ENCODE measurements at regions not wholly inside any gene's neighbourhood (a gene's known extent, or its start where the extent isn't known, plus 50 kb on each side); places are given as distances from the start of the nearest gene placed in this dataset.
A peak's percentile ranks its signal among the peaks of the same experiment; 100 is the strongest.

DNA sequence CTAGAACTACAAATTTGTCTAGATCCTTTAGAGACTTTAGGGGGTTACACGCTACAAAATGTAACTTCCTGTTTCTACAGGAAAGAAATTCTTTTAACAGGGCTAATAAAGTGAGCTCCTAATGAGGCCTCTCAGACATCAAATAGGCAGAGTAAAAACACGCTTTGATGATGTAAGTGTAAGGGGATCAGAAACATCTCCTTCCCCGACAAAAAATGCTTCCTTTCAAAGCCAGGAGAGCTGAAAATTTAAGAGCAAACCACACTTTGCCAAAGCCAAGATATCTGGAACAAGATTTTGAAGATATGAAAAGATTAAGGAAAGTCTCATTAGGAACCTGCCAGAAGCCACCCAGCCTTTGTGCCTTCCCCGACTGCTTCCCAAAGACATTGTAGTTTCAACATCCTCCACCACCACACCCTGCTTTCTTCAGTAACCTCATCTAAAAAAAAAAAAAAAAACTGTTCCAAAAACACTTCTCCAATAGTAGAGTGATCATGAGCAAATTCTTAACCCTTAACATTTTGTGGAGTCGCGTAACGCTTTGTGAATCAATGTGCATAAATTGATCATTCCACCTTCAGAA is 505.0 kb upstream of the THBS1 start:
- Mint-ChIP-seq H3K4me3 (no peak overlapping the region), H3K9me3 (no peaks in the 10 kb centered on the region), H3K27me3 (peaks cover 12 to 15% (median 15%) of the 10 kb centered on the region in 5 donors), H3K36me3 (no peaks in the 10 kb centered on the region), H3K4me1 (no peaks in the 10 kb centered on the region), H3K27ac (no peak overlapping the region)
- Histone ChIP-seq H3K9me3 (ENCODE audit: control insufficient read depth in 2 of 3, low read length in 3 of 3) (no peaks in the 10 kb centered on the region), H3K27me3 (ENCODE audit: control insufficient read depth in 2 of 2, insufficient read depth in 2 of 2, low read length in 2 of 2) (no peaks in the 10 kb centered on the region), H3K4me3 (ENCODE audit: low read length) (no peak overlapping the region), H3K27ac (ENCODE audit: low read depth, low read length) (no peak overlapping the region), H3K36me3 (ENCODE audit: control insufficient read depth in 2 of 3, insufficient read depth in 3 of 3, low read length in 3 of 3) (no peaks in the 10 kb centered on the region), H3K4me1 (ENCODE audit: control insufficient read depth in 2 of 2, insufficient read depth in 2 of 2, low read length in 2 of 2) (no peaks in the 10 kb centered on the region)
- POLR2A ChIA-PET = no interaction called here
- intact Hi-C loops (cut with micrococcal nuclease) = no loop called here
- CTCF ChIA-PET = no interaction called here
- no peak for DNase-seq
- no peak for ATAC-seq

DNA sequence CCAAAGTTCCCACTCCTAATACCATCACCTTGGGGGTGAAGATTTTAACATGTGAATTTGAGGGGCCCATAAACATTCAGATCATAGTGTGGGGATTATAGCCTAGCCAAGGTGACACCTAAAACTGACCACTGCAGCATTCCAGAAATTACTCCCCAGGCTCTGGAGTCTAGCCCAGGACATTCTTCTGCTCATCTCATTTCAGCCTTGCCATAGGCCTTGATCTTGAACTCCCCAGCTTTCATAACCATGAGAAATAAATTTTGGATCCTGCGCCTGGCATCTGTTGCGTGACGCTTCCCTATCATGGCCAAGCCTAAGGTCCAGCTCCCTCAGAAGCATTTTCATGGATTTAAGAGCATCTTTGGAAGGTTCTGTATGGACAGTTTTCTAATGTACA is 502.9 kb upstream of the THBS1 start:
- Mint-ChIP-seq H3K9me3 (no peaks in the 10 kb centered on the region), H3K27me3 (peaks cover 15 to 18% (median 15%) of the 10 kb centered on the region in 5 donors), H3K36me3 (no peaks in the 10 kb centered on the region), H3K27ac (no peak overlapping the region), H3K4me3 (no peak overlapping the region), H3K4me1 (no peaks in the 10 kb centered on the region)
- Histone ChIP-seq H3K9me3 (ENCODE audit: control insufficient read depth in 2 of 3, low read length in 3 of 3) (no peaks in the 10 kb centered on the region), H3K36me3 (ENCODE audit: control insufficient read depth in 2 of 3, insufficient read depth in 3 of 3, low read length in 3 of 3) (no peaks in the 10 kb centered on the region), H3K4me1 (ENCODE audit: control insufficient read depth in 2 of 2, insufficient read depth in 2 of 2, low read length in 2 of 2) (no peaks in the 10 kb centered on the region), H3K27me3 (ENCODE audit: control insufficient read depth in 2 of 2, insufficient read depth in 2 of 2, low read length in 2 of 2) (no peaks in the 10 kb centered on the region), H3K27ac (ENCODE audit: low read depth, low read length) (no peak overlapping the region), H3K4me3 (ENCODE audit: low read length) (no peak overlapping the region)
- ATAC-seq (no peak), DNase-seq (no peak)
- ChIA-PET POLR2A (no interaction called here), CTCF (no interaction called here)
- intact Hi-C loops (cut with micrococcal nuclease) = no loop called here

DNA sequence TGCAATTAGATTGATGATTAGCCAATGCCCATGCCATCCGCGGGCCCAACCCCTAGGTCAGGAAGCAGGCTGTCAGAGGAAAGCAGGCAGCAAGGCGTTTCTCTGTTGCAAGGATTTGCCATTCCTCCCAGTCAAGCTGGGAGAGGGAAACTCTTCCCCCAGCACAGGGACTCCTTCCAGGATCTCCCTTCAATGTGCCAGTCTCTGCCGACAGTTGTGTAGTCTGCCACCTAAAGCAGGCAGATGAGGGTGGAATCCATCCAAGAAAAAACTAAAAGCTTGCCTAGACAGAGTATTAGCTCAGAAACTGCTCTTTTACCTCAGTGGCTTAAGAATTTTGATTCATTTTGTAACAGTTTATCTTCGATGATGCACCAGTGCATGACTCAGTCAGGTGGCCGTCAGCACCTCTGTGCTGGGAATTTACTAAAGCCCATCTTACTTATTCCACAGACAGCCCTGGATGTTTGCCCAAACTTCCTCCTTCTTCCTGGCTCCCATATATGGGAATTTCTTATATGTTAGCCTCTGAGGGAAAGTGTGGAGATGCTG is 501.5 kb upstream of the THBS1 start:
- H3K4me3 Mint-ChIP-seq = no peak overlapping the region
- no peaks in the 10 kb centered on the region for H3K27me3 ChIP-seq (ENCODE audit: control insufficient read depth in 2 of 2, insufficient read depth in 2 of 2, low read length in 2 of 2)
- no peak overlapping the region for H3K27ac ChIP-seq (ENCODE audit: low read depth, low read length)
- no peak overlapping the region for H3K27ac Mint-ChIP-seq
- DNase-seq (no peak), ATAC-seq (no peak)
- no peaks in the 10 kb centered on the region for H3K36me3 Mint-ChIP-seq
- H3K9me3 ChIP-seq (ENCODE audit: control insufficient read depth in 2 of 3, low read length in 3 of 3) = no peaks in the 10 kb centered on the region
- H3K9me3 Mint-ChIP-seq = no peaks in the 10 kb centered on the region
- H3K4me1 ChIP-seq (ENCODE audit: control insufficient read depth in 2 of 2, insufficient read depth in 2 of 2, low read length in 2 of 2) = no peaks in the 10 kb centered on the region
- peaks cover 13 to 18% (median 15%) of the 10 kb centered on the region in 5 donors for H3K27me3 Mint-ChIP-seq
- ChIA-PET POLR2A (no interaction called here), CTCF (no interaction called here)
- H3K36me3 ChIP-seq (ENCODE audit: control insufficient read depth in 2 of 3, insufficient read depth in 3 of 3, low read length in 3 of 3) = no peaks in the 10 kb centered on the region
- intact Hi-C loops (cut with micrococcal nuclease) = no loop called here
- H3K4me1 Mint-ChIP-seq = no peaks in the 10 kb centered on the region
- no peak overlapping the region for H3K4me3 ChIP-seq (ENCODE audit: low read length)

DNA sequence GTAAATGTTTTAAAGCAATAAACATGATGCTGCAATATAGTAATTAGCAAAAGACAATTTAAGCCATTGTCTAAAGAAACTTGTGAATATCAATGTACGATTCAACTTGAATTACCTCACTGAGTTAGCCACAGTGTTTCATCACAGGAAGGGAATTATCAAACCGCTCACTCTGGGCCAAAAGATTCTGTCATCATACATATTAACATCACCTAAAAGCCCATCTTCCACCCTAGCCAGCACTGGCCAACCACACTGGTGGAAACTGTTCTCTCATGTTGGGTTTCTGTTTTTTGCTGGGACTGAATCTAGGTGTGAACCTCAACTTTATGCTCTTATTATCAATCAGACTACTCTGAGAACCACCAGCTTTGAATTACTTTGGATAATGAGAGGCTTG is 497.7 kb upstream of the THBS1 start:
- DNase-seq = no peak
- intact Hi-C loops (cut with micrococcal nuclease) = no loop called here

DNA sequence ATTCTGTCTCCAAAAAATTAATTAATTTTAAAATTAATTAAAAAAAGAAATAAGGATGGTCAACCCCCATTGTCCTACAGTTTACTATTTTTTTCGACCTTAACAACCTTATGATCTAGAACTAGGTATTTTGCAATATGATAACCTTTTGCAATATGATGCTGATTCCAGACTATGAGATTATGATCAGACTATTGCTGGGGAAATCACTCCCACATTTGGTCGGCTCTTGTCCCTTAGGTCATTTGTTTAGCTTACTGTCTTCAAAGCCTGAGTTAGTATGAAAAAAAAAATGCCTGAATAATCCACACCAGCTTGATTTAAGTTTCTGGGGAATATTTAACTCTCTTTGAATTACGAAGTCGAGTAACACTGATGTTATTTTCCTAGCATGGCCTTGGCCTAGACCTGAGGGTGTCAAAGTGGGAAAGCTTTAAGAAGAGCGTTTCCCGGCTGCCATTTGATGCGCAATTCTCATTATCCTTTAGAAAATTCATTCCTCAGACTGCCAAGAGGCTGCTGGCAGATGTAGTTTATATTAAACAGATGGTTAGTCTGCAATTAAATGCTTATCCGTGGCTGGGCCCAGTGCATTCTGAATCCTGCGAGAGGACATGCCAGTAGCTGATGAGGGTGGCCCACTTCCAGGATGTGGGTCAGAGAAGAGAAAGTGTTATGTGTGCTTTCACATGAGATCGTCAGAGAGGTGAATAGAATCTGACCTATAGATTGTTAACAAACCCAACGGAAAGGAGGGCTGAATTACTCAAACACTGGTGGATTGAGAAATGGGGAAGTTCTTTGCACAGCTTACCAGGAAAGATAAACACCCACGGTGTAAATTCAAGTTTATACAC is 496.0 kb upstream of the THBS1 start:
- H3K27ac Mint-ChIP-seq = no peak overlapping the region
- peaks cover 14 to 26% (median 17%) of the 10 kb centered on the region in 5 donors for H3K27me3 Mint-ChIP-seq
- Histone ChIP-seq H3K4me1 (ENCODE audit: control insufficient read depth in 2 of 2, insufficient read depth in 2 of 2, low read length in 2 of 2) (no peaks in the 10 kb centered on the region), H3K27me3 (ENCODE audit: control insufficient read depth in 2 of 2, insufficient read depth in 2 of 2, low read length in 2 of 2) (no peaks in the 10 kb centered on the region), H3K9me3 (ENCODE audit: control insufficient read depth in 2 of 3, low read length in 3 of 3) (no peaks in the 10 kb centered on the region), H3K36me3 (ENCODE audit: control insufficient read depth in 2 of 3, insufficient read depth in 3 of 3, low read length in 3 of 3) (no peaks in the 10 kb centered on the region), H3K27ac (ENCODE audit: low read depth, low read length) (no peak overlapping the region), H3K4me3 (ENCODE audit: low read length) (no peak overlapping the region)
- ChIA-PET CTCF (no interaction called here), POLR2A (no interaction called here)
- no peaks in the 10 kb centered on the region for H3K9me3 Mint-ChIP-seq
- peaks cover 0 to 4% (median 0%) of the 10 kb centered on the region in 7 donors for H3K4me1 Mint-ChIP-seq
- intact Hi-C loops (cut with micrococcal nuclease) = no loop called here
- no peaks in the 10 kb centered on the region for H3K36me3 Mint-ChIP-seq
- no peak overlapping the region for H3K4me3 Mint-ChIP-seq
- ATAC-seq = peak; percentile 76
- no peak for DNase-seq

More for the DNA sequence above, 497.7 kb upstream of the THBS1 start:
- Histone ChIP-seq H3K27me3 (ENCODE audit: control insufficient read depth in 2 of 2, insufficient read depth in 2 of 2, low read length in 2 of 2) (no peaks in the 10 kb centered on the region), H3K4me3 (ENCODE audit: low read length) (no peak overlapping the region), H3K9me3 (ENCODE audit: control insufficient read depth in 2 of 3, low read length in 3 of 3) (no peaks in the 10 kb centered on the region), H3K36me3 (ENCODE audit: control insufficient read depth in 2 of 3, insufficient read depth in 3 of 3, low read length in 3 of 3) (no peaks in the 10 kb centered on the region), H3K27ac (ENCODE audit: low read depth, low read length) (no peak overlapping the region), H3K4me1 (ENCODE audit: control insufficient read depth in 2 of 2, insufficient read depth in 2 of 2, low read length in 2 of 2) (no peaks in the 10 kb centered on the region)
- no peaks in the 10 kb centered on the region for H3K36me3 Mint-ChIP-seq
- POLR2A ChIA-PET = no interaction called here
- no peak overlapping the region for H3K4me3 Mint-ChIP-seq
- H3K27ac Mint-ChIP-seq = no peak overlapping the region
- no peaks in the 10 kb centered on the region for H3K9me3 Mint-ChIP-seq
- CTCF ChIA-PET = no interaction called here
- ATAC-seq = peak; percentile 69
- peaks cover 0 to 4% (median 0%) of the 10 kb centered on the region in 7 donors for H3K4me1 Mint-ChIP-seq
- H3K27me3 Mint-ChIP-seq = peaks cover 7 to 20% (median 15%) of the 10 kb centered on the region in 5 donors

DNA sequence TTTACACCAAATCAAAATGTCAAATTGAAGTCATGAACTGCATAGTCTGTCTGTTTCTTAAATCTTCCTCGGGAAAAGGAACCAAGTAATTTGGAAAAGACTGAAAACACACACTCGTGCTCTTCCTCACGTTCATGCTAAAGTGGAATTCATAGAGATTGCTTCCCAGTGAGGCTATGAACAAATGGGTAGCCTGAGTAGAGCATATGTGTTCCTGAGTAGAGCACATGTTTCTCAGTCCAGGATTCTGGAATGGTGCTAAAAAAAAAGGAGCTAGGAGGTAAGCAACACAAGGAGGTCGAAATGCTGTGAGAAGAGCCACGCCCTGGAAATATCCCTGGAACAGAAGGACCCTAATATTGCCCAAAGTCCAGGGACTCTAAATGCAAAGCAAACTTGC is 494.2 kb upstream of the THBS1 start:
- Histone ChIP-seq H3K9me3 (ENCODE audit: control insufficient read depth in 2 of 3, low read length in 3 of 3) (no peaks in the 10 kb centered on the region), H3K27me3 (ENCODE audit: control insufficient read depth in 2 of 2, insufficient read depth in 2 of 2, low read length in 2 of 2) (no peaks in the 10 kb centered on the region), H3K4me1 (ENCODE audit: control insufficient read depth in 2 of 2, insufficient read depth in 2 of 2, low read length in 2 of 2) (no peaks in the 10 kb centered on the region), H3K4me3 (ENCODE audit: low read length) (no peak overlapping the region), H3K36me3 (ENCODE audit: control insufficient read depth in 2 of 3, insufficient read depth in 3 of 3, low read length in 3 of 3) (no peaks in the 10 kb centered on the region), H3K27ac (ENCODE audit: low read depth, low read length) (no peak overlapping the region)
- no peak for ATAC-seq
- Mint-ChIP-seq H3K9me3 (no peaks in the 10 kb centered on the region), H3K4me1 (peaks cover 0 to 4% (median 0%) of the 10 kb centered on the region in 7 donors), H3K27me3 (peaks cover 15 to 29% (median 20%) of the 10 kb centered on the region in 5 donors), H3K27ac (no peak overlapping the region), H3K4me3 (no peak overlapping the region), H3K36me3 (no peaks in the 10 kb centered on the region)
- ChIA-PET POLR2A (no interaction called here), CTCF (no interaction called here)
- intact Hi-C loops (cut with micrococcal nuclease) = no loop called here
- no peak for DNase-seq

DNA sequence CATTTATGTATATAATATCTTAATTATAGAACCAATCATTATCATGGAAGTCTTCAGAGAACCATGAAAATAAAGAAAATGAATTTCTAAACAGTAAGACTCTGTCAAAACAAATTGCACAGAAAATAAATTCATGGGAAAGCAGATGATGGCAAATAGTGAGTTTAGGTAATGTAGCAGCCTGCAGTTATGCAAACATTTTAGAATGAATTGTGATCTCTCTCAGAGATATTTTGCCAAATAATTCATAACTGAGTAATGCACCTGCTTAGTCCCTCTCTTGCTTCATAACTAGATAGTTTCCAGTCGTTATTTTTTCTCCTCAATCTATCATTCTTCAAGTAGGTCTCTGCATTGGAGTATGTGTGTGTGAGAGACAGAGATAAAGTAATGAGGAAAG is 492.7 kb upstream of the THBS1 start:
- Mint-ChIP-seq H3K36me3 (no peaks in the 10 kb centered on the region), H3K27me3 (peaks cover 12 to 28% (median 20%) of the 10 kb centered on the region in 5 donors), H3K4me3 (no peak overlapping the region), H3K27ac (no peak overlapping the region), H3K4me1 (peaks cover 0 to 4% (median 0%) of the 10 kb centered on the region in 7 donors), H3K9me3 (no peaks in the 10 kb centered on the region)
- ATAC-seq (no peak), DNase-seq (no peak)
- Histone ChIP-seq H3K4me1 (ENCODE audit: control insufficient read depth in 2 of 2, insufficient read depth in 2 of 2, low read length in 2 of 2) (no peaks in the 10 kb centered on the region), H3K27ac (ENCODE audit: low read depth, low read length) (no peak overlapping the region), H3K4me3 (ENCODE audit: low read length) (no peak overlapping the region), H3K27me3 (ENCODE audit: control insufficient read depth in 2 of 2, insufficient read depth in 2 of 2, low read length in 2 of 2) (no peaks in the 10 kb centered on the region), H3K9me3 (ENCODE audit: control insufficient read depth in 2 of 3, low read length in 3 of 3) (no peaks in the 10 kb centered on the region), H3K36me3 (ENCODE audit: control insufficient read depth in 2 of 3, insufficient read depth in 3 of 3, low read length in 3 of 3) (no peaks in the 10 kb centered on the region)
- CTCF ChIA-PET = no interaction called here
- POLR2A ChIA-PET = no interaction called here
- intact Hi-C loops (cut with micrococcal nuclease) = no loop called here
